GM21576 (cell line): ENCODE measurements at regions not wholly inside any gene's neighbourhood (a gene's known extent, or its start where the extent isn't known, plus 50 kb on each side); places are given as distances from the start of the nearest gene placed in this dataset.
"Not testable (repeated sequence)": the region's sequence is repeated elsewhere in the genome, so short reads cannot be mapped to it uniquely, and the experiment has no call there.

Experiments used
- ATAC-seq: cut with Tn5 transposase; IDR thresholded peaks from one replicate; pipeline ENCODE4 v1.9.1; 2021; ENCODE audit warnings: mild to moderate bottlenecking, moderate library complexity; ENCODE audit not compliant: unreplicated experiment

GRCh38 chr14:105864116-105864515 lies 337.7 kb downstream of the TMEM121 start:
- ATAC-seq = no peak

- no peak for ATAC-seq
Measured at GRCh38 chr14:105864651-105865265, 338.4 kb downstream of the TMEM121 start.

GRCh38 chr14:105865266-105865903 lies 339.0 kb downstream of the TMEM121 start:
- no peak for ATAC-seq

- ATAC-seq = no peak
Measured at GRCh38 chr14:105865904-105866840, 339.8 kb downstream of the TMEM121 start.

GRCh38 chr14:105866841-105867321 lies 340.5 kb downstream of the TMEM121 start:
- ATAC-seq = no peak

GRCh38 chr14:105867961-105868599 lies 341.7 kb downstream of the TMEM121 start:
- no peak for ATAC-seq

- ATAC-seq = no peak
Measured at GRCh38 chr14:105871590-105871989, 345.2 kb downstream of the TMEM121 start.

- no peak for ATAC-seq
Measured at GRCh38 chr14:105873870-105874512, 347.6 kb downstream of the TMEM121 start.

GRCh38 chr14:105876158-105876557 lies 349.8 kb downstream of the TMEM121 start:
- ATAC-seq = no peak

DNA sequence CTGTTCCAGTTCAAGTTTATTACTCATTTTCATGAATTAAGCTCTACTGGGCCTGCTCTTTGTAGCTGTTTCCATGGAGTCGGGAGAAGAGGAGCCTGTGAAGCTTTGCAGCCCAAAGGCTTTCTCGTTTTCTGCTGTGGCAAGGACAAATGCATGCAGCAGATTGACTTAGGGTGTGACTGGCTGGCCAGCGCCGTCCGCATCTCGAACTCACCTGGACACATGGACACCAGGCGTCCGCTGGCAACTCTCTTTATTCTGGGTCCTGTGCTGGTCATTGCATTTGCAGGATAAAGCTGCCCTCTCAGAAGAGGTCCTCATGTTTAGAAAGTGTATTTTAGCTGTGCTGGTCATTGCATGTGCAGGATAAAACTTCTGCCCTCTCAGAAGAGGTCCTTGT lies 350.4 kb downstream of the TMEM121 start:
- no peak for ATAC-seq

DNA sequence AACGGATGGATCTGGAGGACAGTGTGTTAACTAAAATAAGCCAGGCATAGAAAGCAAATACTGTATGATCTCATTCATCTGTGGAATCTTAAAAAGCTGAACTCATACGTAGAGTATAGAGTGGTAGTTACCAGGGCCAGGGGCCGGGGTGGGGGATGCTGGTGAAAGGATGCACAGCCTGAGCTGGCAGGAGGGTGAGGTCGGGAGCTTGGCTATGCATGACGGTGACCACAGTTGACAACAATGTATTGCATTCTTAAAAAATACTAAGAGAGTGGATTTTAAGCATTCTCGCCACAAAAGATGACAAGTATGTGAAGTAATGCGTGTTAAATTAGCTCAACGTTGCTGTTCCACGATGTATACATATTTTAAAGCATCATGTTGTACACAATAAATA lies 351.3 kb downstream of the TMEM121 start:
- no peak for ATAC-seq

DNA sequence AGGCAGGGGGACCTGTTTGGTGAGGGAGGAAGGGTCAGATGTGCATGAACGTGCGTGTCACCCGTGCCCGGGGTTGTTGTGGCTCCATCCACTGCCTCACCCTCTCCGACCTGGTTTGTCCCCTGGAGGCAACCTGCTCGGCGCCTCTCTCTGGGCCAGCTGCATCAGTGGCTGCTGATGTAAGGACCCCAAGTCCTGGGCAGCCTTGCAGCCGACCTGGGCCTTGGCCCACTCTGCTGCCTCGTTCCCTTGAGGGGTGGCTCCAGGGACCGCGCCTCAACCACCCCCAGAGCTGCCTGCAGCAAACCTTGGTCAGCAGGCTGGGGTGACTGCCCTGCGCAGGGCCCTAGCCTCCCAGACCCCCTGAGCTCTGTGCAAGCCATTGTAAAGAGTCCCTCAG lies 351.7 kb downstream of the TMEM121 start:
- no peak for ATAC-seq

DNA sequence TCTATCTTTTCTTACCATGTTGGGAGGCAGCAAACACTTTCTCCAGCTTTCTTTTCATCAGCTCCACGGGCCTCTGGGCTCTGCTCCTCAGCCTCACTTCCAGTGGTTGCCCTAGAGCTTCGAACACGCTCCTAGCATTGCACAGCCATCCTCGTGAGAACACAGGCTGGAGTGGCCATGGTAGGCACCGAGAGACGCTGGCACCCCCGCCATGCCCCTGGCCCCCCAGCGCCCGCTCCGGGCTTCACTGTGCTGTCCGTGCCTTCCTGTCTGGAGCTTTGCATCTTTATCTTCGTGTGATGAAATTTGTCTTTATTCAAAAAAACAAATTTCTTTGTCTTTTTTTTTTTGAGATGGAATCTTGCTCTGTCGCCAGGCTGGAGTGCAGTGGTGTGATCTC lies 352.2 kb downstream of the TMEM121 start:
- no peak for ATAC-seq

GRCh38 chr14:105879503-105879866 lies 353.1 kb downstream of the TMEM121 start:
- ATAC-seq = no peak

DNA sequence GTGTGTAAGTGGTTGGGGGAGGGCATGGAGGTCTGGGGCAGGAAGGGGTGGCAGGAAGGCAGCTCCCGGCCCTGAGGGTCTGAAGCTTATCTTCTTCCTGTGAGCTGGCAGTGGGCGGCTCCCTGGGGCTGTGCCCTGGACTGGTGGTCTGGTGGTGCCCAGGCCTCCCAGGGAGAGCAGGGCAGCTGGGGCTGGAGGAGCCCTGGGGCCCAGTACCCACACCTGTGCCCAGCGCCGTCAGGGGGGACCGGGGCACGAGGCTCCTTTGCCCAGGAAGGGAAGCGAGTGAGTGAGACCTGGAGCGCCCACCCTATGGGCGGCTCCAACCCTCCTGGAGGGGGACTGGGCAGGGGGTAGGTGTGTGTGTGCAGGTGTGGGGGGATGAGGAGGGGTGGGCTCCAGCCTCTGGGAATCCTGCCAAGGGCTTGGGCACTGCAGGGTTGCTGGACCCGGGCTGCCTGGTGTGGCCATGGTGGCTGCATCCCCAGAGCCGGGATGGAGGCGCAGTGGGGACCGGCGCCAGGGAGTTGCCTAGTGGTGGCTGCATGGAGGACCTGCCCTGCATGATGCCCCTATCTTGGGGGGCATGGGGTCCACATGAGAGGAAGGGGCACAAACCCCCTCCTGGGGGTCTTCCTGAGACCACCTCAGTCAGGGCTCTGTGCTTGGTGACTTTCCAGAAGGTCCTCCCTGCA lies 353.6 kb downstream of the TMEM121 start:
- no peak for ATAC-seq

- ATAC-seq = no peak
Measured at GRCh38 chr14:105880616-105881015, 354.2 kb downstream of the TMEM121 start.

DNA sequence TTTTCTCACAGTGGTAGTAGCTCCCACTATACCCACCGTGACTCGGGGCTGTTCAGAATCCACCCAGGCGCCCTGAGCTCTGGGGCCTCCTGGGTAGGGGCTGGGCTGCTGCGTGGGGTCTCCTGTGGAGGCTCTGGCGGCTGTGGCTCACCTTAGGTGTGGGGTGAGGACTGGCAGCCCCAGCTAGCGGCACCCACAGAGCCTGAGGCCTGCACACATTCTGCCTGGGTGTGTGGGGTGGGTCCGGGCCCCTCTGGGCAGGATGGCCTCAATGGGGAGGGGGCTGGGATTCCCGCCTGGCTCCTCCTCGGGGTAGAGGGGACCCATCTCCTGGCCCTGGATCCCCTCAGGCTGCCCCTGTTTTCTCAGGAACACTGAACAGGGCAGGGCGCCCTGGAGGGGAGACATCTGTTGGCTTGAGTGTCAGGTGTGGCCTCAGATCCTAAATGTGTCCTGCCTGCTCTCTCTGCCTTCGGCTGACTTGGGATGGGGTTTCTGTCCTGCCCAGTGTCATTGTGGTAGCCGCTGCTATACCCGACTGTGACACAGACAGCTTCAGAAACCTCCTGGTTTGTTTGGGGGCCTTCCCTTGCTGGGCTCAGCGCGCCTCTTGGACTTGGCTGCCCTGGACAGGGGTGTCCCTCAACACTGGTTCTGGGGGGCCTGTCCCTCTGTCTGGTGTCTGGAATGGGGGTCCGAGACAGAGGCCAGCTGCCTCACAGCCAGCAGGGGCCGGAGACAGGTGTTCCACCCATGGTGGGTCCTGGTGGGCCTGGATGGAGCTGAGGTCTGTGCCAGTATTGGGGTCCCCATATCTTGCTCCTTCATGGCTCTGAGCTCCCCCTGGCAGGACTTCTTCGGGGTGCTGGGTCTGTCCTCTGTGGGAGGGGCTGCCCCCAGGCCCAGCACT lies 354.9 kb downstream of the TMEM121 start:
- no peak for ATAC-seq

- ATAC-seq = not testable (repeated sequence)
Measured at GRCh38 chr14:105882011-105882410, 355.6 kb downstream of the TMEM121 start.

DNA sequence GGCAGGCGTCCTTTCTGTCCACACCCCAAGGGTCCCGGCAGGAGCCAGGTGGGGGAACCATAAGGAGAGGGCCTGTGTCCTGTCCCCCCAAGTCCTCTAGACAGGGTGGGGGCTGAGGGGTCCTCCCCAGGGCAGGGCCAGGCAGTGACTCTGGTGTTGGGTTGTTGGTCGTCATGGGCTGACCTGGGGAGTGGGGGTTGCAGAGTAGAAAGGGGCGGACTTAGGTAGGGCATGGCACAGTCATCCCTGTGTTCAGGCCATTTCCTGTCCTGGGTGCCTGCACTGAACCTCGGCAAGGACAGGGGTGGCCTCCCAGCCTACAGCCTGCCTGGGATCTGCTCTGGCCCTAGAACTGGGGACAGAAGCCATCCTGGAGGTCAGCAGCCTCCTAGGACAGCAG lies 356.2 kb downstream of the TMEM121 start:
- no peak for ATAC-seq
